PC-3 (cell line): ENCODE measurements at regions not wholly inside any gene's neighbourhood (a gene's known extent, or its start where the extent isn't known, plus 50 kb on each side); places are given as distances from the start of the nearest gene placed in this dataset.
A peak's percentile ranks its signal among the peaks of the same experiment; 100 is the strongest.

Experiments
- CTCF ChIP-seq: fragments of 300-600 bp; sonication (generic); conservative IDR thresholded peaks from 2 replicates; pipeline ENCODE4 v1.5.1; 2017; ENCODE audit warnings: antibody characterized with exemption, low read depth, mild to moderate bottlenecking, low read length
- EZH2 ChIP-seq: fragments of 300-600 bp; sonication (generic); IDR thresholded peaks from one replicate; pipeline ENCODE4 v1.6.1; 2017; ENCODE audit warnings: antibody characterized with exemption, mild to moderate bottlenecking, low read length; ENCODE audit not compliant: unreplicated experiment
- EZH2phosphoT487 ChIP-seq: fragments of 300-600 bp; sonication (generic); IDR thresholded peaks from 2 replicates; pipeline ENCODE4 v1.6.1; 2018; ENCODE audit warnings: mild to moderate bottlenecking, antibody characterized with exemption, low read length, borderline replicate concordance

- peak; percentile 27; the same call in 1 of the 2 replicates for TF ChIP-seq CTCF
- TF ChIP-seq EZH2 = no peak
- no peak for TF ChIP-seq EZH2phosphoT487
These were observed 98.2 kb downstream of the NDFIP1 start for GRCh38 chr5:142206801-142207200.
